ENCODE measurements at regions not wholly inside any gene's neighbourhood (a gene's known extent, or its start where the extent isn't known, plus 50 kb on each side); places are given as distances from the start of the nearest gene placed in this dataset.
A peak's percentile ranks its signal among the peaks of the same experiment; 100 is the strongest.

DNA sequence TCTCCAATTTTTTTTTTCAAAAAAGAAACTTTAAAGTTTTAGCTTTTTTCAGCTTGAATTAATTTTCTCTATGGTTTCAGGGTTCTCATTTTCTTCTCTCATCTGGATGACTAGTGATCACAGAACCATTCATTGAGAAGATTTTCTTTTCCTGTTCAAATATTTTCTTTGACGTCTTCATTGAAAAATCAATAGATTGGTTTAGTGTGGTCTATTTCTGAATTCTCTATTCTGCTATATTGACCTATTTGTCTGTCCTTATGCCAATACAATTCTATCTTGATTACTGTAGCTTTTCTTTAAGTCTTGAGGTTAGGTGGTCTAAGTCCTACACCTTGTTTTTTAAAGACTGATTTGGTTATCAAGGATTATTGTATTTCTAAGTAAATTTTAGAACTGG lies 150.2 kb upstream of the MAN1A1 start:
- no peaks in the 10 kb centered on the region for H3K27me3 ChIP-seq (ENCODE audit: control insufficient read depth, extremely low read depth, insufficient read depth, low read length)
- no peaks in the 10 kb centered on the region for H3K9me3 ChIP-seq (ENCODE audit: control insufficient read depth, low read depth, low read length)
- FAIRE-seq (no peak), DNase-seq (ENCODE audit: low read depth, low spot score) (no peak)
- H3K4me1 ChIP-seq (ENCODE audit: control insufficient read depth, extremely low read depth, insufficient read depth, low read length), result peaks cover 8% of the 10 kb centered on the region
- H3K36me3 ChIP-seq (ENCODE audit: control insufficient read depth in 2 of 2, extremely low read depth in 1 of 2, insufficient read depth in 2 of 2, low read length in 2 of 2), result no peaks in the 10 kb centered on the region
- no peaks in the 10 kb centered on the region for H3K79me2 ChIP-seq (ENCODE audit: control insufficient read depth, insufficient read depth, low read length)
- no peak overlapping the region for H3K27ac ChIP-seq (ENCODE audit: control insufficient read depth, insufficient read depth, low read length)
- no peak overlapping the region for H3K4me2 ChIP-seq (ENCODE audit: control insufficient read depth, extremely low read depth, insufficient read depth, low read depth, low read length)
- no peaks in the 10 kb centered on the region for H3K9me1 ChIP-seq (ENCODE audit: control insufficient read depth, extremely low read depth, insufficient read depth, low read length)
- no peak for TF ChIP-seq EZH2 (IDR thresholded peaks at IDR 0.05; ENCODE audit: low read length)
- TF ChIP-seq, protein P1, sequence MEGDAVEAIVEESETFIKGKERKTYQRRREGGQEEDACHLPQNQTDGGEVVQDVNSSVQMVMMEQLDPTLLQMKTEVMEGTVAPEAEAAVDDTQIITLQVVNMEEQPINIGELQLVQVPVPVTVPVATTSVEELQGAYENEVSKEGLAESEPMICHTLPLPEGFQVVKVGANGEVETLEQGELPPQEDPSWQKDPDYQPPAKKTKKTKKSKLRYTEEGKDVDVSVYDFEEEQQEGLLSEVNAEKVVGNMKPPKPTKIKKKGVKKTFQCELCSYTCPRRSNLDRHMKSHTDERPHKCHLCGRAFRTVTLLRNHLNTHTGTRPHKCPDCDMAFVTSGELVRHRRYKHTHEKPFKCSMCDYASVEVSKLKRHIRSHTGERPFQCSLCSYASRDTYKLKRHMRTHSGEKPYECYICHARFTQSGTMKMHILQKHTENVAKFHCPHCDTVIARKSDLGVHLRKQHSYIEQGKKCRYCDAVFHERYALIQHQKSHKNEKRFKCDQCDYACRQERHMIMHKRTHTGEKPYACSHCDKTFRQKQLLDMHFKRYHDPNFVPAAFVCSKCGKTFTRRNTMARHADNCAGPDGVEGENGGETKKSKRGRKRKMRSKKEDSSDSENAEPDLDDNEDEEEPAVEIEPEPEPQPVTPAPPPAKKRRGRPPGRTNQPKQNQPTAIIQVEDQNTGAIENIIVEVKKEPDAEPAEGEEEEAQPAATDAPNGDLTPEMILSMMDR (optimal IDR thresholded peaks at IDR 0.05 in 1 of 3, IDR thresholded peaks at IDR 0.05 in 1 of 3, conservative IDR thresholded peaks at IDR 0.05 in 1 of 3; ENCODE audit: extremely low read depth in 1 of 3, insufficient read depth in 2 of 3, low read length in 3 of 3), result no peak
- no peak overlapping the region for H3K9ac ChIP-seq (ENCODE audit: control insufficient read depth, extremely low read depth, insufficient read depth, low read length)
- H4K20me1 ChIP-seq (ENCODE audit: control insufficient read depth, extremely low read depth, insufficient read depth, low read length), result no peaks in the 10 kb centered on the region
- no peak overlapping the region for H3K4me3 ChIP-seq (ENCODE audit: control insufficient read depth in 2 of 3, extremely low read depth in 1 of 3, insufficient read depth in 2 of 3, low read depth in 1 of 3, low read length in 3 of 3)
- no peak overlapping the region for H2AFZ ChIP-seq (ENCODE audit: control insufficient read depth, low read length)
- dilution Hi-C loops (cut with MboI; ENCODE audit: extremely low pct_ligation_motif_present, low sequenced_read_pairs), result no loop called here

DNA sequence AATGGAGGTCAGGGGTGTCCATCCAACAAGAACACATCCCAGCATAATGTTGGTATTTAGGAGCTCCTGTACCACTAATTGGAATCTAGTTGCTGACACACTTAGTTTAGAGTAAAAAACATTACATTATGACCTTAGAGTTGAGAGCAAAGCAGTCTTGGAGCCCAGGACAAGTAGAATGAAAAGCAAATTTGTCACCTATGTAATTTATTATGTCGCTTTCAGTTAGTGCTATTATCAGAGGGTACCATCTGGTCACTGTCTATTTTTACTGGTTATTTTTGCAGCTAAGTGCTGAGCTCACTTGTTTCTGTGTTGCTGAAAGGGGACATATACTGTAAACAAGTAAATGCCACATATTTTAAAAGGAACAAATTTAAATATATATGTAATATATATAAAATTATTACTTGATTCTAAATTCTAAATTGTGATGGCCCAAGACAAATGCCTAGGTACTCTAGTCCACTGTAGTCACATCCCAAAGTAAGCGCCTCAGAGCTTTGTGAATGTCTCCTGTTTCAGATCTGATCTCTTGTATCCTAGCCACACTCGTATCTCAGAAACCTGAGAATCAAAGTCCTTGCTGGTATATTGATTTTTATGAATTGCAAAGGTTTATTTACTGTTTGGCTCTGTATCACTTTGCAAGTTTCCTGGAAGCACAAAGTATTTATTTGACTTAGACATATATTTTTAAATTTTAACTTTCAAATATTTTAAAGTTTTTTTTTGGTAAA lies 148.6 kb upstream of the MAN1A1 start:
- Histone ChIP-seq H3K4me3 (ENCODE audit: control insufficient read depth in 2 of 3, extremely low read depth in 1 of 3, insufficient read depth in 2 of 3, low read depth in 1 of 3, low read length in 3 of 3) (no peak overlapping the region), H3K27ac (ENCODE audit: control insufficient read depth, insufficient read depth, low read length) (no peak overlapping the region), H3K27me3 (ENCODE audit: control insufficient read depth, extremely low read depth, insufficient read depth, low read length) (no peaks in the 10 kb centered on the region), H3K9me1 (ENCODE audit: control insufficient read depth, extremely low read depth, insufficient read depth, low read length) (no peaks in the 10 kb centered on the region), H3K4me2 (ENCODE audit: control insufficient read depth, extremely low read depth, insufficient read depth, low read depth, low read length) (no peak overlapping the region), H3K9me3 (ENCODE audit: control insufficient read depth, low read depth, low read length) (no peaks in the 10 kb centered on the region), H3K79me2 (ENCODE audit: control insufficient read depth, insufficient read depth, low read length) (no peaks in the 10 kb centered on the region), H3K4me1 (ENCODE audit: control insufficient read depth, extremely low read depth, insufficient read depth, low read length) (peaks cover 7% of the 10 kb centered on the region), H4K20me1 (ENCODE audit: control insufficient read depth, extremely low read depth, insufficient read depth, low read length) (no peaks in the 10 kb centered on the region), H3K36me3 (ENCODE audit: control insufficient read depth in 2 of 2, extremely low read depth in 1 of 2, insufficient read depth in 2 of 2, low read length in 2 of 2) (no peaks in the 10 kb centered on the region), H3K9ac (ENCODE audit: control insufficient read depth, extremely low read depth, insufficient read depth, low read length) (no peak overlapping the region), H2AFZ (ENCODE audit: control insufficient read depth, low read length) (no peak overlapping the region)
- dilution Hi-C loops (cut with MboI; ENCODE audit: extremely low pct_ligation_motif_present, low sequenced_read_pairs), result no loop called here
- no peak for DNase-seq (ENCODE audit: low read depth, low spot score)
- TF ChIP-seq, protein P1 (optimal IDR thresholded peaks at IDR 0.05 in 1 of 3, IDR thresholded peaks at IDR 0.05 in 1 of 3, conservative IDR thresholded peaks at IDR 0.05 in 1 of 3; ENCODE audit: extremely low read depth in 1 of 3, insufficient read depth in 2 of 3, low read length in 3 of 3), result no peak
- no peak for TF ChIP-seq EZH2 (IDR thresholded peaks at IDR 0.05; ENCODE audit: low read length)
- FAIRE-seq, result peak; percentile 72

Data from keratinocyte (primary cell).